ENCODE measurements at regions not wholly inside any gene's neighbourhood (a gene's known extent, or its start where the extent isn't known, plus 50 kb on each side); places are given as distances from the start of the nearest gene placed in this dataset.
"Not testable (repeated sequence)": the region's sequence is repeated elsewhere in the genome, so short reads cannot be mapped to it uniquely, and the experiment has no call there.

- TF ChIP-seq CTCF (IDR thresholded peaks at IDR 0.05 in 2 of 3, conservative IDR thresholded peaks at IDR 0.05 in 1 of 3; ENCODE audit: borderline replicate concordance in 1 of 3, insufficient read depth in 1 of 3, low read depth in 2 of 3, low read length in 2 of 3); MAX (IDR thresholded peaks at IDR 0.05); ZBTB33 (IDR thresholded peaks at IDR 0.05; ENCODE audit: extremely low read depth, insufficient replicate concordance, low read length); ZFX (IDR thresholded peaks at IDR 0.05); EZH2phosphoT487 (IDR thresholded peaks at IDR 0.05; ENCODE audit: borderline replicate concordance); POLR2AphosphoS5 (IDR thresholded peaks at IDR 0.05; ENCODE audit: low read depth, low read length); POLR2A (IDR thresholded peaks at IDR 0.05; ENCODE audit: borderline replicate concordance, extremely low read depth, insufficient read depth, insufficient read length); CEBPB (IDR thresholded peaks at IDR 0.05; ENCODE audit: low read depth): not testable (repeated sequence)
Measured at GRCh38 chr17:22298484-22298951, 606.2 kb downstream of the KCNJ18 start.

Measured in HCT116 (cell line).